CD4-positive, alpha-beta T cell treated with Interleukin-6 at 100 ng/mL for 8 hours (primary cell): ENCODE measurements at regions not wholly inside any gene's neighbourhood (a gene's known extent, or its start where the extent isn't known, plus 50 kb on each side); places are given as distances from the start of the nearest gene placed in this dataset.

Experiments used
- DNase-seq: peaks from one replicate; pipeline ENCODE4 v3.0.0-alpha.2; 2020; ENCODE audit warnings: mixed read lengths, low spot score

DNA sequence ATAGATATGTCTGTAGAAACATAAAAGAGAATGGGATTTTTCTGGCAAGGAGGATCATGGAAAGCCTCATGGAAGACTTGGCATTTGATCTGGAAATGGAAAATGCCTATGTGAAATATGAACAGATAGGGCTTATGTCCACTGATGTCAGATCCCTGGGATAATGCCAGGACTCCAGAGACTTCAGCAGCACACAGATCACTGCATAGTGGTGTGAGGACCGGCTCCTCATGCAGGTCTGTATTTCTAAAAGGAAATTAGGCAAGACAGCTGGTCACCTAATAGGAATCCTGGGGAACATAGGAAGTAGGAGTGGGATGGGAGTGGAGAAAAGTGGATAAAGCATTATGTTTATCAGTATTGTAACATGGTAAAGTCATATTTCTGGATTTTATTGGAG lies 56.8 kb upstream of the IPO9 start:
- DNase-seq: no peak

DNA sequence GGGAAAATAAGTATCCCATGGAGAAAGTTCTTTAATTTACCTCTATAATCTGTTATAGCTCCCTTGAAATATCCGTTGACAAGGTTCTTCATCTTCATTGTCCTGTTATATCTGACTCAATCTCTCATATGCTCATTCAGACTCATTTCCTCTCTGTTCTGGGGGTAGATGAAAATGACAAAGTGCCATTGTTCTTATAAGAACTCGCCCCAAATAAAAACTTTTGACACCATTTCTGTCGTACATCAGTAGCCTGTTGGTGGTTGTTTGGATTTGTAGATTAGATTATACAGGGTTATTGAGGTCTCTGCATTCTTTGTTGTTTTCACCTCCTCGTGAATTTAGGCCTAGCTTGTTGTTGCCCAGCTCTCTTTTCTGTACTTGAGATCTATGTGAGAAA lies 55.2 kb upstream of the IPO9 start:
- no peak for DNase-seq

DNA sequence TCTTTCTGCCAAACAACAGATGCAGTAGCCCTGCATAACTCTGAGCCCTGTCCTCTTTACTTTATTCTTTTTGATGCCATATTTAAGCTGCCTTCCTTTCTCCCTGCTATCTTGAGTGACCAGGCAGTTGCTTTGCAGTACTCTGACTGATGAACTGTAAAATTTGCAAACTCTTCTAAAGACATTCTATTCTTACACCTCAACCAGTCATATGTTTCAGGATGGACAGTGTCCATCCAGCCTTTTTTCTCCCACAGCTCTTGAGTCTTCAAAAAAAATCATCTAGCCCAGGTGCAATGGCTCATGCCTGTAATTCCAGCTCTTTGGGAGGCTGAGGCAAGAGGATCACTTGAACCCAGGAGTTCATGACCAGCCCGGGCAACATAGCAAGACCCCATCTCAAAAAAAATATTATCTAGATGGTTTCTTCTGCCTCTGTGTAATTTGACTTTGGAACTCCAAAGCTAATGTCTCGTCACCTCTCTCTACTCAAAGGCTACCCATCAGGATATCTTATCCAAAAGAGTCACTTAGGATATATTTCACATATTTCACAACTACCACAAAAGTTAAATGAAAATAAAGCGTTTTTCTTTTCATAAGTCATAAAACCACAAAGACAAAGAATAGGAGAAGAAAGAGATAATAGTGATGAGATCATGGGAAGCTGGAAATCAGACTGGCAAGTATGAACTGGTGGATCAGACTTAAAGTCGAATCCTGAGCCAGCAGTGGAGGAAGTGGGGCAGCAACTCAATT lies 54.6 kb upstream of the IPO9 start:
- DNase-seq: no peak

DNA sequence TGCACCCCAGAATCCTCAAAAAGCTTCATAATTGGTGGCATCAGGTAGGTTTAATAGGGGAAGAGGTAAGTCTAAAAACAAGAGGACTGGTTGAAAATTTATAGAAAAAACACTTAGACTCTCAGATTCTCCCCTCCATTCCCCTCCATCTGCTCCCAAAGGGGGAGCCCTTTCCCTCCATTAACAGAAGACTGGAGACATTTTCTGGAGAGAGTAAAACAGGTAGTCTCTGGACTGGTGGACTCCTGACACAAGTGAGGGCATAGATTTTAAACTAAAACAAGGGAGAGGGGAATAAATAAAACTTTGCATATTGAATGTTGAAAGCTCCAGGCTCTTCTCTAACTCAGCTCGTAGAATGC lies 54.0 kb upstream of the IPO9 start:
- DNase-seq: no peak

DNA sequence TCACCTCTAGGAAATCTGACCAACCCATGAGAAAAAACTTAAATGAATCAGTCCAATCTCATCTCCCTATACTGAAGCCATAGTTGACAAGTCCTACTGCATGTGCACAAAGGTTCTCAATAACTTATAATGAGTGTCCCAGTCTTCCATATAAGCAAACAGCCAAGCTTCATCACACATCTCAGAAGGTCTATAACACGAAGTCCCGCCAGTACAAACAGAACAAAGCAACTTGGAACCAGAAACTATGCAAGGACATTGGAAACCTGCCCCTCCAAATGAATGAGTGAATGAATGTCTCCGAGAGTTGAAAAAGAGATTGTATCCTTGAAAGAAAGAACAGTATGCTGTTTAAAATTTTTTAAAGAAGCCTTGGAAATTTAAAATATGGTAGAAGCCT lies 53.6 kb upstream of the IPO9 start:
- no peak for DNase-seq

DNA sequence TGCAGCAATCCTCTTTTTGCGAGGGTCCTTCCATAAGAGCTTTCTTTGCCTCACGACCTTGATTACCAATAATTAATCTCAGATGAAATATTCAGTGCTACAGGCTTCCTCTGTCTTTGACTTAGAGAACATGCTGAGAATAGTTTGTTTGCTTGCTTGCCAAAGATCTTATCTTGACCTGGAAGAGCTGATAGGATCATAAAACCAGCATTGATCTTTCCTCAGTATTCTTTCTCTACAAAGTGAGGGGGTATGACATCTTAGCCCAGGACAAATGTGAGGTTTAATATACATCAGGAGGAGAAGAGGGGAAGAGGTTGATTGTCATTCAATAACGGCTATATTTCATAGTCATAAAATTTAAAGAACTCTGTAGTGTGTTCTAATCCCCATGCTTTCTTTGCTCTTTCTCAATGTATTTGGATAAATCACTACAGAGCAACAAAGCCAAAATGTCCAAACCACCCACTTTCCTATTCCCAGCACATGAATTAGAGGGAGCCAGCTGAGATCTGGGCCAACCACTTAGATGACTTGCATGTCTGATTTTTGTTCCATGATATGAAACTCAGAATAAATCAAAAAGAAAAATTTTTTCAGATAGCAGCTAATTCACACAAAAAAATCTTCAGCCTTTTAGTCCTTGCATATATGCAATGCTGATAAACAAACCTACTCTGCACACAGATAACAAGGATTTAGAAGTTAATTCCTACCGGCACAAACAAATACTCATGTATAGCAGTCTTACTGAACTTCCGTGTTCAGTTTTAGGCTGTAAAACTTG lies 50.5 kb upstream of the IPO9 start:
- no peak for DNase-seq
